WTC11 (cell line): ENCODE measurements at regions not wholly inside any gene's neighbourhood (a gene's known extent, or its start where the extent isn't known, plus 50 kb on each side); places are given as distances from the start of the nearest gene placed in this dataset.

Source experiments
- CREM ChIP-seq: sonication (generic); formaldehyde crosslinking; IDR thresholded peaks from 2 replicates; pipeline ENCODE4 v1.8.1; 2022; ENCODE audit warnings: mild to moderate bottlenecking, missing genetic modification reagents, moderate library complexity
- CTCF ChIP-seq: fragments of 200-600 bp; IDR thresholded peaks from 2 replicates; pipeline ENCODE4 v1.8.0; 2022; ENCODE audit warnings: antibody characterized with exemption
- TEAD4 ChIP-seq: sonication (generic); formaldehyde crosslinking; IDR thresholded peaks from 2 replicates; pipeline ENCODE4 v1.8.0; 2022; ENCODE audit warnings: mild to moderate bottlenecking, missing genetic modification reagents

DNA sequence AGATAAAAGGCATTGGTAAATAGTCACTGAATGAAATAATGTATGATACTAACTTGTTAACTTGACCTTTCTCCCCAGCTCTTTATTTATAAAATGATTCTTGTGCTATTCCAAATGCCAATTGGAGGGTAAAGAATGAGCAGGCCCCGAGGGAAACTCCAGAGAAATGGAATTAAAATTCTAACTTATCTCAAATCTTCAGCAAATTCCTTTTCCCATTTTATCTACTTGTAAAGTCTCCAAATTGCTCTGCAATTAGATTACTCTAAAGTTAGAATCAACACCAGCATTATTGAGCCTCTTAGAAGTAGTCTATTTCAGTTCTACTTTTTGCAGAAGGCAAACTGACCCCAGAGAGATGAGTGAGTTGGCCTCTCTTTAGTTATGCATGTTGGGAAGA is 165.9 kb upstream of the PREP start:
- TF ChIP-seq CTCF, result no peak
- no peak for TF ChIP-seq TEAD4 (CRISPR knock-in tag)
- no peak for TF ChIP-seq CREM (CRISPR knock-in tag)
